HUES64 (cell line): ENCODE measurements at regions not wholly inside any gene's neighbourhood (a gene's known extent, or its start where the extent isn't known, plus 50 kb on each side); places are given as distances from the start of the nearest gene placed in this dataset.

Experiments used
- H3K27ac ChIP-seq: 2 replicates; pipeline ENCODE4 v1.7.0; 2013; ENCODE audit warnings: low read depth, low read length, inconsistent platforms
- H3K27me3 ChIP-seq: 2 replicates; pipeline ENCODE4 v1.6.1; 2013; ENCODE audit warnings: mild to moderate bottlenecking, low read length; ENCODE audit not compliant: insufficient read depth
- H3K36me3 ChIP-seq: 2 replicates; pipeline ENCODE4 v1.6.1; 2013; ENCODE audit warnings: mild to moderate bottlenecking, low read length; ENCODE audit not compliant: insufficient read depth
- H3K4me1 ChIP-seq: 2 replicates; pipeline ENCODE4 v1.6.1; 2013; ENCODE audit warnings: mild to moderate bottlenecking, low read length, moderate library complexity; ENCODE audit not compliant: insufficient read depth
- H3K4me3 ChIP-seq: 2 replicates; pipeline ENCODE4 v1.5.1; 2013; ENCODE audit warnings: mild to moderate bottlenecking, low read length, moderate library complexity
- H3K9ac ChIP-seq: 2 replicates; pipeline ENCODE4 v1.6.1; 2013; ENCODE audit warnings: mild to moderate bottlenecking, low read depth, low read length
- H3K9me3 ChIP-seq: 2 replicates; pipeline ENCODE4 v1.6.1; 2013; ENCODE audit warnings: low read depth, low read length; ENCODE audit not compliant: insufficient read depth
- WGBS: fragments of 150-250, 120-280 bp; methylation state at CpG from one replicate; pipeline ENCODE4 v1.1.7; 2013; ENCODE audit warnings: missing lambda C conversion rate; 5-methylcytosine and 5-hydroxymethylcytosine counted together

DNA sequence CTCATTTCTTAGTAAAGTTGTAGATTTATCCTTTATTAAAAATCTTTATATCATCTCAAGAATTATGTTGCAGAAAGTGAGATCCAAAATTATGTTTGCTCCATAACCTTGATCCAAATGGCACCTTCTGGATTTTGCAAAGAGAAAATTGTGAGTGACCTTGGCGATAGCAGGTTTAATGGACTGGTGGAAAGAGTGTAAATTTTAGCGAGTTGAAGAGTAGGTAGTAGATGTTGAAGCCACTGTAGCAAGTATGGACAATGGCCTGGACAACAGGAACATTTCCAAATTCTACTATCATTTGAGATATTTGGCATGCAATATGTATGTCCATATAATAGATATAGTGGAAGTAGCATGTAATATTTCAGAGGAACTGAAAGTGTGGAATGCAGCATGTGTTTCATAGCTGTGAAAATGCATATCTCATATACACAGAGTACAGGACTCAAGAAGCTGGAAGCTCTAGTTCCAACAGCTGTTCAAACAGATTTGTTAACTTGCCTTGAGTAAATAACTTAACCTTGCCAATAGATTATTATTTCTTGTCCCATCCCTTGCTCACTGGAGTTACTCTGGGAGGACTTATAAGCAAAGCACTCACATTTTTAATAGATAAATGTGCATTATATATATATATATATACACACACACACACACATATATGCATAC, 152.5 kb upstream of the TLL1 start:
- Histone ChIP-seq H3K9ac (no peak overlapping the region), H3K4me3 (no peak overlapping the region), H3K27ac (no peak overlapping the region), H3K9me3 (no peaks in the 10 kb centered on the region), H3K36me3 (no peaks in the 10 kb centered on the region), H3K27me3 (no peaks in the 10 kb centered on the region), H3K4me1 (peaks cover 27% of the 10 kb centered on the region)
- 97% methylated on average over 2 of the region's 2 CpGs for WGBS

DNA sequence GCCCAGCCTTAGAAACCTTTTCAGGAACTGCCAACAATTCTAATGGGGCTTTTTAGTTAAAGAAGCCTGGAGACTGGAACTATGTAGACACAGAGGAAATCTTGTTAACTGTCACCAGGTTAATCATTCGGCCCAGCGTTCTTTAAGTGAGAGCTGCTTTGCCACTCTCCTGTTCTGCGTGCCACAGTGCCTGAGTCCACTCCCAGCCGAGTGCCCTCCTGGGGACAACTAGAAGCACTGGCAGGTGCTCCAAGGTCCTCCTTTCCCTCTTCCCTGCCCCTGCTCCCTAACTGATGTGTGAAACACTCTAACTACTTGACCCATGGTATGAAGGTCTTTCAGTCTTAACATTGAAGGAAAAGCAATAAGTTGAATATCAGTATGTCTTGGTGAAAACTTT, 151.2 kb upstream of the TLL1 start:
- H3K4me1 ChIP-seq = peaks cover 27% of the 10 kb centered on the region
- H3K27me3 ChIP-seq = no peaks in the 10 kb centered on the region
- H3K9me3 ChIP-seq = no peaks in the 10 kb centered on the region
- H3K4me3 ChIP-seq = no peak overlapping the region
- H3K9ac ChIP-seq = no peak overlapping the region
- 88% methylated on average over 4 of the region's 4 CpGs for WGBS
- no peak overlapping the region for H3K27ac ChIP-seq
- no peaks in the 10 kb centered on the region for H3K36me3 ChIP-seq

DNA sequence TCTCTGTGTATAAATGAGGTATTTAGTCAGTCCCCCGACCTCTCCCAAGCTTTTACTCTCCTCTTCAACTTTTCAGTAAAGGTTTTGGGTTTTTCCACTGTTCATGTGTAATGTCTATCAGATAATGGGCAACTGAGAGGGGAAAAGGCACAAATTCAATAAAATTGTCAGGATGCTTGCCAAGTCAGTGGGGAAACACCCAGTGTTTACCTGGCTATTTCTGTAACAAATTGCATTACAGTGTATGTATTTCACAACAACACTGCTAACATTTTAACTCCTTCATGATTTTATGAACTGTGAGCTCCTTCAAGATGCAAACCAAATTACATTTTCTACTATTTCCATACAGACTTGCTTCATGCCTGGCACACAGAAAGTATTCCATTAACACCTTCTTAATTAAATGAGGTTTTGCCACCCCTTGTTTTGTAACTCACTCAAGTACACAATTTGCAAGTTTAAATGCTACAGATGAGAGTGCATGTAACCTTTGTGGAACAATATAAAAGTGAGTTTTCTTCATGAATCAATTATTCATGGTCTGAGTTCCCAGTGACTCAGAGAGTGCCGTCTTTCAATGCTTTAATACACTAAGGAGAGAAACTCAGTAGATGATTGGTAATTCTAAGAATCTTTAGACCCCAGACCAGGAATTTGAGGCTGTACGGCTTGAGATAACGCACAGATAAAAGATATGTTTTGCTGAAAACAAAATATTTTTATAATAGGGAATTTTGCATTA, 149.8 kb upstream of the TLL1 start:
- no peak overlapping the region for H3K9ac ChIP-seq
- 79% methylated on average over 3 of the region's 4 CpGs for WGBS
- H3K36me3 ChIP-seq = no peaks in the 10 kb centered on the region
- no peaks in the 10 kb centered on the region for H3K9me3 ChIP-seq
- no peak overlapping the region for H3K27ac ChIP-seq
- peaks cover 27% of the 10 kb centered on the region for H3K4me1 ChIP-seq
- no peaks in the 10 kb centered on the region for H3K27me3 ChIP-seq
- no peak overlapping the region for H3K4me3 ChIP-seq

DNA sequence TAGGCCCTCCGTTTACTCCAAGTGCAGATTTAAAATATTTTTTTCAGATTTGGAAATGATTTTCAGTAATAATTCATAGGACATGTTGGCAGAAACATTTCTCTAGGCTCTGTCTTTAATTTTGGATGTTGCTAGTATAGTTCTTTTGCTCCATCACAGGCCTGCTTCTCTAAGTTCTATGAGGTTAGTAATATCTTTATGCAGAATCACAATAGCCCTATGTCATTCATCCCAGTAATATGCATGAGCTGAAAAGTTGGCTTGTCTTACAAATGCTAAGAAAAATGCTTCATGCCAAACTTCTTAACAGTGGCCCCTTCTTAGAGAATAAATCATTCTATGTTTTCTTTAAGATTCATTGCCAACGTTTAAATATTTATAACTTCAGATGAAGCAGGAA, 148.3 kb upstream of the TLL1 start:
- Histone ChIP-seq H3K27me3 (no peaks in the 10 kb centered on the region), H3K9ac (no peak overlapping the region), H3K27ac (no peak overlapping the region), H3K36me3 (no peaks in the 10 kb centered on the region), H3K9me3 (no peaks in the 10 kb centered on the region), H3K4me1 (peaks cover 27% of the 10 kb centered on the region), H3K4me3 (no peak overlapping the region)
- WGBS = 100% methylated on average over 1 of the region's 2 CpGs

DNA sequence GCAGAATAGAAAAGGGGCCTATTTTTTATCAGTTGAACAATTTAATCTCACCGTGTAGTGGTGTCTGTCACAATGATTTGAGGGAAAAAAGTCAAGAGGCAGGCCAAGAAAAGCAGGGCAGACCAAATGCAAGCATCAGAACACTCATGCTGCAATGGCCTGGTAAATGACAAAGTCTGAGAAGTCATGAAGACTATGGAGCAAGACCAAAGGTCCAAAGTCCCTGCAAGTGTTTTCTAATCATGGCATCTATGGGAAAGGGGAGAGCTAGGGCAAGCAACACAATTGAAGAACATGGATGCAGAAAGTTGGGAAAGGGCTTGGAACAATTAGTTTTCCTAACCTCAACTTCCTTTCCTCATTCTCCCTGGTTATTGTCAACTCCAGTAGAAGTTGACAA, 147.7 kb upstream of the TLL1 start:
- Histone ChIP-seq H3K4me3 (no peak overlapping the region), H3K36me3 (no peaks in the 10 kb centered on the region), H3K27ac (no peak overlapping the region), H3K9me3 (no peaks in the 10 kb centered on the region), H3K4me1 (peaks cover 27% of the 10 kb centered on the region), H3K27me3 (no peaks in the 10 kb centered on the region), H3K9ac (no peak overlapping the region)
- 89% methylated on average over 1 of the region's 1 CpG for WGBS

DNA sequence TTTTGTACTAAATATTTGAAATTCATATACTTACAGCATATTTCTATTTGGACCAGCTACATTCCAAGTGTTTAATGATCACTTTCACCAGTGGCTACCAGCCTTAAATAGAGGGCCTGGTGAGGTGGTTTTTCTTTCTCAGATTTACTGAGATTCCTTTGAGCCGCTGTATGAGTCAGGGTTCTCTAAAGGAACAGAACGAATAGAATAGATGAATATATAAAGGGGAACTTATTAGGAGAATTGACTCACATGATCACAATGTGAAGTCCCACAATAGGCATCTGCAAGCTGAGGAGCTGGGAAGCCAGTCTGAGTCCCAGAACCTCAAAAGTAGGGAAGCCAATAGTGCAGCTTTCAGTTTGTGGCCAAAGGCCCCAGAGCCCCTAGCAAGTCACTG, 146.2 kb upstream of the TLL1 start:
- Histone ChIP-seq H3K36me3 (no peaks in the 10 kb centered on the region), H3K9ac (no peak overlapping the region)
- 98% methylated on average over 2 of the region's 2 CpGs for WGBS

DNA sequence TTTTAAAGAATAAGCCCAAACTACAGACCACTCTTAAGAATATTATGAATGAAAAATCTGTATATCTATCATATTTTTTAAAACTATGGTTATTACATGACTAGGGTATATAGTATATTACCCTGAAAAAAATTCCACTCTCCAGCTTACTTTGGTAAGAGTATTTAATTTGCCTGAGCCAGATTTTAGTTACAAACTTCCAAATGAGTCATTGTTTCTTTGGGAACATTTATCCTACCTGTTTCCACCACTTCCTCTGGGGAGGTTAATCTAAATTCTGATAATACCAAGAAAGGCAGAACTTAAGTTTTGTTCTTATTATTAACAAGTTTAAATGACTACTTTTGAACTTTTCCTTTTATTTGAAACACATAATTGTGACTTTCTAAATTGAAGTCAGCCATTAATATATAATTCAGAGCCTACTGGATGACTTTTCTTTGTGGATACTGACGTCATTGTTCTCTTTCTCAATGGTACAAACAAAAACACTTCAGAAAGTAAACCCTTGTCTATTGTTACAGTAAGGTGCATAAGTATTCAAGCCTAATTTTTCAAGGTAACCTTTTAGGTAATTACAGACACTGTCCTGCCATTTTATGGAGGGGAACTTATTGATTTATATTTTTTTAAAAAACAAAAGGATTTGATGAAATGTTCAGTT, 135.6 kb upstream of the TLL1 start:
- H3K9ac ChIP-seq = no peak overlapping the region
- no peak overlapping the region for H3K4me3 ChIP-seq
- H3K36me3 ChIP-seq = no peaks in the 10 kb centered on the region
- H3K27me3 ChIP-seq = no peaks in the 10 kb centered on the region
- no peak overlapping the region for H3K27ac ChIP-seq
- H3K4me1 ChIP-seq = no peaks in the 10 kb centered on the region
- H3K9me3 ChIP-seq = no peaks in the 10 kb centered on the region
- WGBS = no CpG with 5 or more reads among the region's 1 CpG

More for the DNA sequence above, 146.2 kb upstream of the TLL1 start:
- peaks cover 27% of the 10 kb centered on the region for H3K4me1 ChIP-seq
- no peaks in the 10 kb centered on the region for H3K27me3 ChIP-seq
- no peak overlapping the region for H3K27ac ChIP-seq
- no peak overlapping the region for H3K4me3 ChIP-seq
- no peaks in the 10 kb centered on the region for H3K9me3 ChIP-seq

DNA sequence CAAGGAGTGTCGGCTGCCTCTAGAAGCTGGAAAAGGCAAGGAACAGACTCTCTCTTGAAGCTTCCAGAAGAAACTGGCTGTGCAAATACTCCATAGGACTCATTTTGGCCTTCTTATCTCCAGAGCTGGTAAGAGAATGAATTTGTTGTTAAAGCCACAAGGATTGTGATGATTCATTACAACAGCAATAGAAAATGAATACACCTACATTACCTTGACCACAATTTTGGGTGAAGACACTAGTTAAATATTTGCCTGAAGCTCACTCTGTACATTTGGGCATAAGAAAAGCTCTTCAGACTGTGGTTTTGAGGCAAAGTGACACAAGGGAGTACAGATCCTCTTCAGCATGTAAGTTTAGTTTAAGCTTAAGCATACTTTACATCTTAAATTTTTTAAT, 134.5 kb upstream of the TLL1 start:
- no peak overlapping the region for H3K9ac ChIP-seq
- no peak overlapping the region for H3K27ac ChIP-seq
- H3K27me3 ChIP-seq = no peaks in the 10 kb centered on the region
- 93% methylated on average over 1 of the region's 1 CpG for WGBS
- H3K36me3 ChIP-seq = no peaks in the 10 kb centered on the region
- no peak overlapping the region for H3K4me3 ChIP-seq
- H3K4me1 ChIP-seq = no peaks in the 10 kb centered on the region
- H3K9me3 ChIP-seq = no peaks in the 10 kb centered on the region

DNA sequence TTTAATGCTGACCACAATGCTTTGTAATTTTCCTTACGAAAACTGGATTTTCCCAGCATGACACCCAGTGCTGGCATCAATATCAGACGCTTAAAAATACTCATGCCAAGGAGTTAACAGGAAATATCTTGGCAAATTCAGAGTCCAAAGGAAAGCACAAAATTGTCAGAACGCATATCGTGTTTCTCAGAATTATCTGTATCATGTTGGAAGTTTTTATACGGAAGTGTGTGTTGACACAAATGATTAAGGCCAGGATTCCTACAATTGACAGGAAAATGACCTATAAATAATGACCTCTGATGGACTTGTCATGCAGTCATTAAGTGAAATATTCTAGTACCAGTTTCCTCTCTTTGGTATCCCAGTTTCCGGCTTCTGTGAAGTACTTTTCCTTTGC, 132.1 kb upstream of the TLL1 start:
- Histone ChIP-seq H3K27me3 (no peaks in the 10 kb centered on the region), H3K9me3 (no peaks in the 10 kb centered on the region), H3K27ac (no peak overlapping the region), H3K4me3 (no peak overlapping the region), H3K36me3 (no peaks in the 10 kb centered on the region), H3K9ac (no peak overlapping the region), H3K4me1 (no peaks in the 10 kb centered on the region)
- WGBS = 93% methylated on average over 6 of the region's 6 CpGs

DNA sequence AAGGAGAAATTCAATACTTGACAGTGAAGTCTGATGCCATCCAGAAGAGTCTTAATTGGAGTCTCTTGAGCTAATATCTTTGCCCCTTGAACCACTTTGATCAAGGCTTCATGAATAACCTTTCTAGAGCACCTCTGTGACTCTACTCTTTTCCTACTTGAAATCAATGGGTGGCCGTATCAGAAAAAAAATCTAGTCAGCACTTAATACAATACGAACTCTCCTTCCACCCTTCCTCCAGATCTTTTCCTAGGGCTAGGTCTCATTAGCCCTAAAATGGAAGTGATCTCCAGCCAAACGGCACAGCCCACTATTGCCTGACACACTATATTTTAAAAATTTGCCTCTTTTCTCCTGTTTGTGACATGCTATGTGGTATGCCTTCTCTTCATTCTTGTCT, 129.6 kb upstream of the TLL1 start:
- no peaks in the 10 kb centered on the region for H3K36me3 ChIP-seq
- H3K4me3 ChIP-seq = no peak overlapping the region
- 96% methylated on average over 3 of the region's 3 CpGs for WGBS
- no peaks in the 10 kb centered on the region for H3K9me3 ChIP-seq
- H3K27me3 ChIP-seq = no peaks in the 10 kb centered on the region
- peaks cover 14% of the 10 kb centered on the region for H3K4me1 ChIP-seq
- no peak overlapping the region for H3K9ac ChIP-seq
- H3K27ac ChIP-seq = no peak overlapping the region

DNA sequence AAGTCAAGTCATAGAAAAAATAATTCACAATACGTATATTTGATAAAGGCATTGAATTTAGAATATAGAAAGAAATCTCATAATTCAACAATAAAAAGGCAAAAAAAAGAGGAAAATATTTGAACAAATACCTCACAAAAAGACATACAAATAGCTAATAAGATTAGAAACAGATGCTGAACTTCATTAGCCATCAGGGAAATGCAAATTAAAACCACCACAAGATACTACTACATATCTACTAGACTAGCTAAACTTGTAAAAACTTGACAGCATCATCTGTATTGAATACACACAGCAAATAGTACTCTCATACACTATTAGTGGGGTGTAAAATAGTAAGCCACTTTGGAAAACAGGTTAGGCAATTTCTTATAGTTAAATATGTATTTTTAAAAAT, 128.7 kb upstream of the TLL1 start:
- Histone ChIP-seq H3K9ac (no peak overlapping the region), H3K36me3 (no peaks in the 10 kb centered on the region), H3K27me3 (no peaks in the 10 kb centered on the region), H3K4me3 (no peak overlapping the region), H3K9me3 (no peaks in the 10 kb centered on the region), H3K4me1 (peaks cover 21% of the 10 kb centered on the region), H3K27ac (no peak overlapping the region)
- no CpG with 5 or more reads among the region's 1 CpG for WGBS
